Panc1 (cell line): ENCODE measurements at regions not wholly inside any gene's neighbourhood (a gene's known extent, or its start where the extent isn't known, plus 50 kb on each side); places are given as distances from the start of the nearest gene placed in this dataset.

ENCODE experiments used
- ATAC-seq: fragments of 200-7000 bp; cut with Tn5 transposase; 2 replicates; pipeline ENCODE4 v1.9.1; 2020; ENCODE audit warnings: mild to moderate bottlenecking, moderate library complexity
- BruUV-seq: library from RNA; stranded (reverse); fragments of 400-500 nt; replicated peaks from 2 replicates; lab custom pipeline; 2021; lab: Mats Ljungman, UMichigan
- CTCF ChIA-PET: fragments of 300-600 bp; sonication (Branson Sonifier 250); formaldehyde crosslinking; loops from one replicate; lab custom pipeline; 2022; ENCODE audit warnings: antibody characterized with exemption; lab: Charles Lee
- POLR2A ChIA-PET: fragments of 300-600 bp; sonication (Branson Sonifier 250); formaldehyde crosslinking; loops from one replicate; lab custom pipeline; 2022; ENCODE audit warnings: antibody characterized with exemption; lab: Charles Lee
- DNase-seq: peaks from one replicate; pipeline ENCODE4 v3.0.0-alpha.2; 2010; ENCODE audit warnings: low read depth, low spot score
- H3K27ac ChIP-seq: 2 replicates; pipeline ENCODE4 v1.5.1; 2011; ENCODE audit warnings: mild to moderate bottlenecking, low read length, inconsistent platforms
- H3K27me3 ChIP-seq: fragments of 200-500 bp; sonication (Bioruptor generic); 2 replicates; pipeline ENCODE4 v1.6.0; 2014; ENCODE audit warnings: low read length, inconsistent platforms; ENCODE audit not compliant: control insufficient read depth, insufficient read depth
- H3K36me3 ChIP-seq: fragments of 200-500 bp; sonication (Bioruptor generic); 2 replicates; pipeline ENCODE4 v1.5.1; 2014; ENCODE audit warnings: inconsistent platforms, mild to moderate bottlenecking, low read length, moderate library complexity; ENCODE audit not compliant: control insufficient read depth, insufficient read depth
- H3K4me1 ChIP-seq: 2 replicates; pipeline ENCODE4 v1.5.1; 2011; ENCODE audit warnings: inconsistent platforms, mild to moderate bottlenecking, low read length, moderate library complexity; ENCODE audit not compliant: control insufficient read depth, insufficient read depth
- H3K4me3 ChIP-seq, 2 experiments: 2 replicates each; pipeline ENCODE4 v1.5.1; 2011 to 2012; ENCODE audit warnings: low read depth in 2 of 2, low read length in 2 of 2, mild to moderate bottlenecking in 2 of 2, inconsistent platforms in 1 of 2, moderate library complexity in 1 of 2
- H3K9me3 ChIP-seq: fragments of 200-500 bp; sonication (Bioruptor generic); 2 replicates; pipeline ENCODE4 v1.5.1; 2014; ENCODE audit warnings: low read depth, mild to moderate bottlenecking, inconsistent platforms, low read length, moderate library complexity; ENCODE audit not compliant: control insufficient read depth, insufficient read depth
- POLR2AphosphoS5 ChIP-seq: IDR thresholded peaks from 2 replicates; pipeline ENCODE4 v1.6.1; 2012; ENCODE audit warnings: mild to moderate bottlenecking, low read depth, low read length, moderate library complexity
- SIN3A ChIP-seq: IDR thresholded peaks from 2 replicates; pipeline ENCODE4 v1.6.1; 2012; ENCODE audit warnings: low read depth, mild to moderate bottlenecking, low read length, moderate library complexity, borderline replicate concordance; ENCODE audit not compliant: insufficient read depth
- TCF7L2 ChIP-seq: IDR thresholded peaks from 2 replicates; pipeline ENCODE4 v1.6.1; 2011; ENCODE audit warnings: mild to moderate bottlenecking, low read depth, low read length, inconsistent platforms
- in situ Hi-C: cut with HindIII; loops from 2 replicates; pipeline ENCODE4 v1.10.0; 2016; ENCODE audit warnings: low sequenced_read_pairs, low pct_unique_long_range_greater_than_20kb
- intact Hi-C: fragments of 100-400 bp; cut with micrococcal nuclease; formaldehyde crosslinking; loops from one replicate; pipeline ENCODE4 v1.10.0; 2022; ENCODE audit not compliant: unreplicated experiment
- TF ChIP-seq, protein P1 (sequence below): fragments of 450-650 bp; IDR thresholded peaks from 2 replicates; pipeline ENCODE4 v1.5.1; 2017; ENCODE audit warnings: mild to moderate bottlenecking
- TF ChIP-seq, protein P2 (sequence below), 2 experiments: IDR thresholded peaks; 2 replicates each; pipeline ENCODE4 v1.6.1; 2011 to 2012; ENCODE audit warnings: low read depth in 2 of 2, control low read depth in 1 of 2, low read length in 1 of 2, mild to moderate bottlenecking in 1 of 2, moderate library complexity in 1 of 2; ENCODE audit not compliant: insufficient read depth in 1 of 2

DNA sequence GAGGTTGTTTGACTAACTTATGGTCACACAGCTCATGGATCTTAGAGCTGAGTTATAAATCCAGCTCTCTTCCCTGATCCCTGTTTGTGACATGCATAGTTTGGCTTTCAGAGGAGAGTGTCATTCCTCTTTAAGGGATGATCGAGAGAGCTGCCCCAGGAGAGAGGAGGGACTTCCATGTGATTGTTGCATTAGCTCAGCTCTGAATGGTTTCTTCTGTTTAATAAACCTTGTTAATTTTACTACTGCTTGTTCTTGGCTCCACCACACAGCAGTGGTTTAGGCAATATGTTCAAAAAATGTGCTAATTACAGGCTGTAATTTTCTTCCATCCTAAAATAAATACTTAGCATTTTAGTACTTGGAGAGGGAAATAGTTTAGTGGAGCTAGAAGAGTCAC, 152.5 kb downstream of the C12orf75 start:
- ChIA-PET POLR2A (no interaction called here), CTCF (no interaction called here)
- in situ Hi-C loops: no loop called here
- BruUV-seq: no TSS peak
- intact Hi-C loops: no loop called here
- no peak for ATAC-seq
- TF ChIP-seq SIN3A (no peak), POLR2AphosphoS5 (no peak), TCF7L2 (no peak)
- TF ChIP-seq, protein P1, sequence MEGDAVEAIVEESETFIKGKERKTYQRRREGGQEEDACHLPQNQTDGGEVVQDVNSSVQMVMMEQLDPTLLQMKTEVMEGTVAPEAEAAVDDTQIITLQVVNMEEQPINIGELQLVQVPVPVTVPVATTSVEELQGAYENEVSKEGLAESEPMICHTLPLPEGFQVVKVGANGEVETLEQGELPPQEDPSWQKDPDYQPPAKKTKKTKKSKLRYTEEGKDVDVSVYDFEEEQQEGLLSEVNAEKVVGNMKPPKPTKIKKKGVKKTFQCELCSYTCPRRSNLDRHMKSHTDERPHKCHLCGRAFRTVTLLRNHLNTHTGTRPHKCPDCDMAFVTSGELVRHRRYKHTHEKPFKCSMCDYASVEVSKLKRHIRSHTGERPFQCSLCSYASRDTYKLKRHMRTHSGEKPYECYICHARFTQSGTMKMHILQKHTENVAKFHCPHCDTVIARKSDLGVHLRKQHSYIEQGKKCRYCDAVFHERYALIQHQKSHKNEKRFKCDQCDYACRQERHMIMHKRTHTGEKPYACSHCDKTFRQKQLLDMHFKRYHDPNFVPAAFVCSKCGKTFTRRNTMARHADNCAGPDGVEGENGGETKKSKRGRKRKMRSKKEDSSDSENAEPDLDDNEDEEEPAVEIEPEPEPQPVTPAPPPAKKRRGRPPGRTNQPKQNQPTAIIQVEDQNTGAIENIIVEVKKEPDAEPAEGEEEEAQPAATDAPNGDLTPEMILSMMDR: no peak
- TF ChIP-seq, protein P2, sequence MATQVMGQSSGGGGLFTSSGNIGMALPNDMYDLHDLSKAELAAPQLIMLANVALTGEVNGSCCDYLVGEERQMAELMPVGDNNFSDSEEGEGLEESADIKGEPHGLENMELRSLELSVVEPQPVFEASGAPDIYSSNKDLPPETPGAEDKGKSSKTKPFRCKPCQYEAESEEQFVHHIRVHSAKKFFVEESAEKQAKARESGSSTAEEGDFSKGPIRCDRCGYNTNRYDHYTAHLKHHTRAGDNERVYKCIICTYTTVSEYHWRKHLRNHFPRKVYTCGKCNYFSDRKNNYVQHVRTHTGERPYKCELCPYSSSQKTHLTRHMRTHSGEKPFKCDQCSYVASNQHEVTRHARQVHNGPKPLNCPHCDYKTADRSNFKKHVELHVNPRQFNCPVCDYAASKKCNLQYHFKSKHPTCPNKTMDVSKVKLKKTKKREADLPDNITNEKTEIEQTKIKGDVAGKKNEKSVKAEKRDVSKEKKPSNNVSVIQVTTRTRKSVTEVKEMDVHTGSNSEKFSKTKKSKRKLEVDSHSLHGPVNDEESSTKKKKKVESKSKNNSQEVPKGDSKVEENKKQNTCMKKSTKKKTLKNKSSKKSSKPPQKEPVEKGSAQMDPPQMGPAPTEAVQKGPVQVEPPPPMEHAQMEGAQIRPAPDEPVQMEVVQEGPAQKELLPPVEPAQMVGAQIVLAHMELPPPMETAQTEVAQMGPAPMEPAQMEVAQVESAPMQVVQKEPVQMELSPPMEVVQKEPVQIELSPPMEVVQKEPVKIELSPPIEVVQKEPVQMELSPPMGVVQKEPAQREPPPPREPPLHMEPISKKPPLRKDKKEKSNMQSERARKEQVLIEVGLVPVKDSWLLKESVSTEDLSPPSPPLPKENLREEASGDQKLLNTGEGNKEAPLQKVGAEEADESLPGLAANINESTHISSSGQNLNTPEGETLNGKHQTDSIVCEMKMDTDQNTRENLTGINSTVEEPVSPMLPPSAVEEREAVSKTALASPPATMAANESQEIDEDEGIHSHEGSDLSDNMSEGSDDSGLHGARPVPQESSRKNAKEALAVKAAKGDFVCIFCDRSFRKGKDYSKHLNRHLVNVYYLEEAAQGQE (IDR thresholded peaks at IDR 0.05; ENCODE audit: insufficient read depth in 1 of 2, low read depth in 2 of 2, low read length in 1 of 2): no peak
- no peaks in the 10 kb centered on the region for H3K36me3 ChIP-seq
- H3K27ac ChIP-seq: no peak overlapping the region
- no peaks in the 10 kb centered on the region for H3K27me3 ChIP-seq
- no peak for DNase-seq
- no peak overlapping the region for H3K4me3 ChIP-seq
- no peaks in the 10 kb centered on the region for H3K9me3 ChIP-seq
- H3K4me1 ChIP-seq: peaks cover 4% of the 10 kb centered on the region; the same call in 1 of the 2 replicates

DNA sequence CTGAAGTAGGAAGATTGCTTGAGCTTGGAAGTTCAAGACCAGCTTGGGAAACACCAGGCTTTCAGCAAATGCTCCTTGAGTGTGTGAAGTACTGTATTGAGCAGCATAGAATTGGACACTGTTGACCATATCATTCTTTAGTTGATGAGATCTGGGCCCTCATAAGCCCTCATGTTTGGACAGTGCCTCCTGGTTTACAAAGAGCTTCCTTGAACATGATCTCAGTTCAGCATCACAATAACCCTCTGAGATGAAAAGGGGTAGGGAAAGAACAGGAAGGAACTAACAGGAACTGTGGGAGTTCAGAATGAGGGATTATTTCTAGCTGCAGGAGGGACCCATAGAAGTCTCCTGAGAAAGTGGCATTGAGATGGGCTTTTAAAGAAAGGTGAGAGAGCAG, 153.2 kb downstream of the C12orf75 start:
- in situ Hi-C loops: no loop called here
- ATAC-seq: no peak
- CTCF ChIA-PET: no interaction called here

More for the DNA sequence above, 153.2 kb downstream of the C12orf75 start:
- Histone ChIP-seq H3K27ac (no peak overlapping the region; the same call in 1 of the 2 replicates), H3K27me3 (no peaks in the 10 kb centered on the region), H3K4me3 (no peak overlapping the region), H3K4me1 (peaks cover 4% of the 10 kb centered on the region; the same call in 1 of the 2 replicates), H3K36me3 (no peaks in the 10 kb centered on the region), H3K9me3 (no peaks in the 10 kb centered on the region)
- DNase-seq: no peak
- no TSS peak for BruUV-seq
- intact Hi-C loops: no loop called here
- POLR2A ChIA-PET: no interaction called here
- TF ChIP-seq SIN3A (no peak), POLR2AphosphoS5 (no peak), TCF7L2 (no peak)
- TF ChIP-seq, protein P1: no peak
- TF ChIP-seq, protein P2 (IDR thresholded peaks at IDR 0.05; ENCODE audit: insufficient read depth in 1 of 2, low read depth in 2 of 2, low read length in 1 of 2): no peak
